GM23248 (cell line): ENCODE measurements at regions not wholly inside any gene's neighbourhood (a gene's known extent, or its start where the extent isn't known, plus 50 kb on each side); places are given as distances from the start of the nearest gene placed in this dataset.
A peak's percentile ranks its signal among the peaks of the same experiment; 100 is the strongest.

Experiments used
- DNase-seq: peaks from one replicate; pipeline ENCODE4 v3.0.0-alpha.2; 2015
- H2AFZ ChIP-seq: fragments of 200-600 bp; sonication (generic); 2 replicates; pipeline ENCODE4 v1.6.1; 2016; ENCODE audit warnings: antibody characterized with exemption
- H3F3A ChIP-seq: fragments of 200-600 bp; sonication (generic); 2 replicates; pipeline ENCODE4 v1.6.1; 2016; ENCODE audit warnings: mild to moderate bottlenecking, antibody characterized with exemption, mixed run types; ENCODE audit not compliant: insufficient read depth
- H3K27ac ChIP-seq: fragments of 200-600 bp; sonication (generic); 2 replicates; pipeline ENCODE4 v1.5.1; 2016; ENCODE audit warnings: mild to moderate bottlenecking
- H3K27me3 ChIP-seq: fragments of 200-600 bp; sonication (generic); replicated peaks from 2 replicates; pipeline ENCODE4 v1.6.1; 2016; ENCODE audit warnings: mild to moderate bottlenecking; ENCODE audit not compliant: insufficient read depth
- H3K36me3 ChIP-seq: fragments of 200-600 bp; sonication (generic); 2 replicates; pipeline ENCODE4 v1.6.1; 2016; ENCODE audit warnings: low read depth, mild to moderate bottlenecking
- H3K4me1 ChIP-seq: fragments of 200-600 bp; sonication (generic); 2 replicates; pipeline ENCODE4 v1.6.1; 2016; ENCODE audit warnings: mild to moderate bottlenecking; ENCODE audit not compliant: insufficient read depth
- H3K4me2 ChIP-seq: fragments of 200-600 bp; sonication (generic); one replicate; pipeline ENCODE4 v1.6.1; 2016; ENCODE audit warnings: mild to moderate bottlenecking; ENCODE audit not compliant: unreplicated experiment
- H3K4me3 ChIP-seq: fragments of 200-600 bp; sonication (generic); 2 replicates; pipeline ENCODE4 v1.5.1; 2016; ENCODE audit warnings: mild to moderate bottlenecking
- H3K79me2 ChIP-seq: fragments of 200-600 bp; sonication (generic); 2 replicates; pipeline ENCODE4 v1.6.1; 2016; ENCODE audit warnings: mild to moderate bottlenecking; ENCODE audit not compliant: insufficient read depth
- H3K9ac ChIP-seq: fragments of 200-600 bp; sonication (generic); 2 replicates; pipeline ENCODE4 v1.6.1; 2016; ENCODE audit warnings: mild to moderate bottlenecking
- H3K9me2 ChIP-seq: fragments of 200-600 bp; sonication (generic); 2 replicates; pipeline ENCODE4 v1.6.1; 2016; ENCODE audit warnings: mixed run types, mild to moderate bottlenecking, moderate library complexity; ENCODE audit not compliant: insufficient read depth
- H3K9me3 ChIP-seq: fragments of 200-600 bp; sonication (generic); one replicate; pipeline ENCODE4 v1.6.1; 2017; ENCODE audit warnings: low read depth
- H4K20me1 ChIP-seq: fragments of 200-600 bp; sonication (generic); 2 replicates; pipeline ENCODE4 v1.6.0; 2016; ENCODE audit not compliant: insufficient read depth
- EZH2 ChIP-seq: fragments of 200-600 bp; sonication (generic); IDR thresholded peaks from 2 replicates; pipeline ENCODE4 v1.6.1; 2018; ENCODE audit warnings: antibody characterized with exemption, mild to moderate bottlenecking; ENCODE audit not compliant: insufficient read depth, poor library complexity, severe bottlenecking
- EZH2phosphoT487 ChIP-seq: fragments of 200-600 bp; sonication (generic); IDR thresholded peaks from 2 replicates; pipeline ENCODE4 v1.6.1; 2018; ENCODE audit warnings: antibody characterized with exemption, moderate library complexity, mild to moderate bottlenecking, low read depth; ENCODE audit not compliant: insufficient read depth
- WGBS, 2 experiments: methylation state at CpG; one replicate each; pipeline ENCODE4 v1.1.6; 2015 to 2017; ENCODE audit warnings: low lambda C conversion rate in 2 of 2, low coverage in 1 of 2; ENCODE audit errors: missing lambda C conversion rate in 2 of 2; 5-methylcytosine and 5-hydroxymethylcytosine counted together
- in situ Hi-C: fragments of 300-500 bp; cut with MboI; formaldehyde crosslinking; loops from 2 replicates; pipeline ENCODE4 v1.15.0; 2020

DNA sequence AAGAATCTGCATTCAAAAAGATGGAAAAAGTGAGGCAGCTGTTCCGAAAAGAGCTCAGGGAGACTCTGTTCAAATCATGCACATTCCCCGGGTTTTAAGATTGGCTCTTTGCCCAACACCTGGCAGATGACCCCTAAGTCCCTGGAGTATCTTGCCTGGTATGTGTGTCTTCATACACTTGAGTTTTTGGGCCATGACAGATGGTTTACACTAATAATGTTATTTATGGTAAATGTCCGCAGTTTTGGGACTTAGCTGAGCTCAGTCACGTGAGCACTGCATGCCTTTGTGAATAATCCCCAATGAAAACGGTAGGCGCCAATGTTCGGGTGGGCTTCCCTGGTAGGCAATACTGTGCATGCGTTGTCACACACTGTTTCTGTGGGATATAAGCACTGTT, 316.1 kb downstream of the PRDM9 start:
- Histone ChIP-seq H4K20me1 (no peaks in the 10 kb centered on the region), H2AFZ (no peak overlapping the region), H3K9me3 (no peaks in the 10 kb centered on the region), H3K9ac (no peak overlapping the region), H3K4me1 (no peaks in the 10 kb centered on the region), H3K27me3 (no peaks in the 10 kb centered on the region), H3K27ac (no peak overlapping the region), H3F3A (no peaks in the 10 kb centered on the region), H3K9me2 (no peaks in the 10 kb centered on the region), H3K4me2 (no peak overlapping the region), H3K4me3 (no peak overlapping the region), H3K79me2 (no peaks in the 10 kb centered on the region), H3K36me3 (no peaks in the 10 kb centered on the region)
- WGBS, 2 experiments: 63 to 66% methylated on average over 8 of the region's 8 CpGs
- no peak for DNase-seq
- in situ Hi-C loops: no loop called here
- TF ChIP-seq EZH2 (no peak), EZH2phosphoT487 (no peak)

DNA sequence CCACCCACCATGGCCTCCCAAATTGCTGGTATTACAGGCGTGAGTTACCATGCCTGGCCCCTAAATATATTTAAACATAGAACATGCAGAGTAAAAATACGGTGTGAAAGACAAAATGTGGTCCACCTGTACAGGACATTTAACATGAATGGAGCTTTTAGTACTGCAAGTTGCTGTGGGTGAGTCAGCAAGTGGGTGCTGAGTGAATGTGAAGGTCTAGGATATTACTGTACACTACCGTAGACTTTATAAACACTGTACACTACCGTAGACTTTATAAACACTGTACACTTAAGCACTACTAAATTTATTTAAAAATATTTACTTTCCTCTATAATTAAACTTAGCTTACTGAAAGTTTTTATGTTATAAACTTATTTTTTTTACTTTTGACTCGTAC, 317.8 kb downstream of the PRDM9 start:
- H3K79me2 ChIP-seq: no peaks in the 10 kb centered on the region
- no peak overlapping the region for H3K27ac ChIP-seq
- no peak overlapping the region for H3K4me3 ChIP-seq
- H2AFZ ChIP-seq: no peak overlapping the region
- no peaks in the 10 kb centered on the region for H3K9me2 ChIP-seq
- H3K9me3 ChIP-seq: no peaks in the 10 kb centered on the region
- H3K27me3 ChIP-seq: no peaks in the 10 kb centered on the region
- H3F3A ChIP-seq: no peaks in the 10 kb centered on the region
- no peaks in the 10 kb centered on the region for H4K20me1 ChIP-seq
- DNase-seq: no peak
- H3K36me3 ChIP-seq: no peaks in the 10 kb centered on the region
- TF ChIP-seq EZH2phosphoT487 (no peak), EZH2 (no peak)
- H3K9ac ChIP-seq: no peak overlapping the region
- in situ Hi-C loops: no loop called here
- no peaks in the 10 kb centered on the region for H3K4me1 ChIP-seq
- 61 to 62% methylated on average over 5 of the region's 5 CpGs for WGBS, 2 experiments
- H3K4me2 ChIP-seq: no peak overlapping the region

DNA sequence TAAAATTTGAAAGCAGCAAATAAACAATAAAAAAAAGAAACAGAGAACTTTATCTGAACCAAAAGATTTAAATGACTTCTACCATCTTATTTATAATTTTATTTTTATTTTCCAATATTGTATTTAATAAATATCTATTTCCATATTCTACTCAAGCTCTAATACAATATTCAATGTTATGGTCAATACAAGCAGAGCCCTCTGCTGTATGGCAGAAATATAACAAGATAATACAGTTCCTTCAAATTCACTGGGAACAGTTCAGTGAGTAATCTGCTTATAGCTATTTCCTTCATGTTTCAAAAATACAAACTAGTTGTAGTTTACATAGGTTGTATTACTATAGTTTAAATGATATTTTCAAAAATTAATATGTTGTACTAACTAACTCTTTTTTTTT, 332.7 kb downstream of the PRDM9 start:
- DNase-seq: peak; percentile 16
- in situ Hi-C loops: no loop called here
- H3K4me1 ChIP-seq: no peaks in the 10 kb centered on the region
- TF ChIP-seq EZH2 (no peak), EZH2phosphoT487 (no peak)
- H3K9ac ChIP-seq: no peak overlapping the region
- H3K9me3 ChIP-seq: no peaks in the 10 kb centered on the region
- H3K4me2 ChIP-seq: no peak overlapping the region
- no peaks in the 10 kb centered on the region for H3F3A ChIP-seq
- H3K27me3 ChIP-seq: no peaks in the 10 kb centered on the region
- H3K27ac ChIP-seq: no peak overlapping the region
- no peaks in the 10 kb centered on the region for H3K79me2 ChIP-seq
- no peaks in the 10 kb centered on the region for H3K36me3 ChIP-seq
- no peaks in the 10 kb centered on the region for H4K20me1 ChIP-seq
- H3K9me2 ChIP-seq: no peaks in the 10 kb centered on the region
- no peak overlapping the region for H3K4me3 ChIP-seq
- H2AFZ ChIP-seq: no peak overlapping the region

DNA sequence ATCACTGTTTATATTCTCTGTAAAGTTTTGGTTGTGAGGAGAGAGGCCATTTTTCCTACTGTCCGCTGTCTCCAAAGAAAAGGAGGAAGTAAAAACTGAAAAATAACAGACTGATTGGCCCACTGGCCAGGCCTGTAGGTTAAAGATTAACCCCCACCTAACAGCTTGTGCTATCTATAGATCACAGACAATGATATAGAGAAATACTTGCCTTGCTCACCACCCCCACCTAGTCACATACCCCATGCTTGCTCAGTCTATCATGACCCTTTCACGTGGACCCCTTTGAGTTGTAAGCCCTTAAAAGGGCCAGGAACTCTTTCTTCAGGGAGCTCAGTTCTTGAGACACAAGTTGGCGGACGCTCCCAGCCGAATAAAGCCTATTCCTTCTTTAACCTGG, 357.4 kb downstream of the PRDM9 start:
- H3K27me3 ChIP-seq: no peaks in the 10 kb centered on the region
- no peak overlapping the region for H3K9ac ChIP-seq
- no peaks in the 10 kb centered on the region for H3K79me2 ChIP-seq
- no peaks in the 10 kb centered on the region for H3F3A ChIP-seq
- H3K9me3 ChIP-seq: no peaks in the 10 kb centered on the region
- H2AFZ ChIP-seq: no peak overlapping the region
- no peaks in the 10 kb centered on the region for H3K36me3 ChIP-seq
- in situ Hi-C loops: no loop called here
- H4K20me1 ChIP-seq: no peaks in the 10 kb centered on the region
- no peak overlapping the region for H3K4me3 ChIP-seq
- no peak overlapping the region for H3K27ac ChIP-seq
- WGBS, 2 experiments: 64 to 76% methylated on average over 5 of the region's 5 CpGs
- H3K9me2 ChIP-seq: no peaks in the 10 kb centered on the region
- no peaks in the 10 kb centered on the region for H3K4me1 ChIP-seq
- H3K4me2 ChIP-seq: no peak overlapping the region
- no peak for DNase-seq
- TF ChIP-seq EZH2 (no peak), EZH2phosphoT487 (no peak)

DNA sequence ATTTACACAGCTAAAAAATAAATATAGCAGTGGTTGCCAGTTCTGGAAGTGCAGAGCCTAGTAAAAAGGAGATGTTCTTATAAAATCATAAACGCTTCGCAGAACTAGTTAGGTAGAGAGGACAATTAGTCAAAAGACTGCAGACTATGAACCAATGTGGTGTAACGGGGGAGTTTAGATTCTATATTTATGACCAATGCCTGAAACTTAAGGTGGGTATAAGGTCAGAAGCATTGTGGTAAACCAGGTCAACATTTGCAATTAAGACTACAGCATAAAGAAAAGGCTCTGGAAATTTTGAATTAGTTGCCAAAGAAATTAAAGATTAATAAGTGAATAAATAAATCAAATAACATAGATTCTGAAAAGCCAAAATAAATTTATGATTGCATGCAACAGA, 370.4 kb downstream of the PRDM9 start:
- Histone ChIP-seq H3K27me3 (no peaks in the 10 kb centered on the region), H3K79me2 (no peaks in the 10 kb centered on the region), H3K4me3 (no peak overlapping the region), H3F3A (no peaks in the 10 kb centered on the region), H3K27ac (no peak overlapping the region), H3K36me3 (no peaks in the 10 kb centered on the region), H2AFZ (no peak overlapping the region), H3K9me2 (no peaks in the 10 kb centered on the region), H3K9me3 (no peaks in the 10 kb centered on the region), H4K20me1 (no peaks in the 10 kb centered on the region), H3K4me1 (no peaks in the 10 kb centered on the region), H3K9ac (no peak overlapping the region), H3K4me2 (no peak overlapping the region)
- DNase-seq: no peak
- in situ Hi-C loops: no loop called here
- TF ChIP-seq EZH2 (no peak), EZH2phosphoT487 (no peak)
- 65 to 80% methylated on average over 3 of the region's 3 CpGs for WGBS, 2 experiments
